ENCODE measurements at regions not wholly inside any gene's neighbourhood (a gene's known extent, or its start where the extent isn't known, plus 50 kb on each side); places are given as distances from the start of the nearest gene placed in this dataset.

GRCh38 chr1:223014142-223014873, 128.7 kb downstream of the TLR5 start:
- no peak overlapping the region for H3K27ac ChIP-seq (ENCODE audit: low read depth, low read length)
- TF ChIP-seq NANOG (IDR thresholded peaks at IDR 0.05; ENCODE audit: insufficient read depth, low read depth, low read length, poor library complexity, severe bottlenecking) = no peak
- TF ChIP-seq POLR2AphosphoS5 (IDR thresholded peaks at IDR 0.05; ENCODE audit: low read depth, low read length) = peak; percentile 56

More at GRCh38 chr1:223014142-223014873, 128.7 kb downstream of the TLR5 start:
- CTCF ChIA-PET (ENCODE audit: partially characterized antibody) = interaction anchor here (0.8 to 2.2 kb wide), 4 partner anchors 9 to 83 kb away, joined by 3 to 7 read pairs (median 4); no protein-coding TSS in a partner anchor
- Histone ChIP-seq H2AK5ac (ENCODE audit: low read depth, low read length) (no peak overlapping the region), H3K14ac (ENCODE audit: insufficient read length) (no peak overlapping the region), H3K9me3 (ENCODE audit: insufficient read depth in 2 of 2, low read depth in 1 of 2, low read length in 1 of 2) (no peaks in the 10 kb centered on the region), H4K91ac (replicated peaks; ENCODE audit: insufficient read length, low read length) (no peak overlapping the region), H3K18ac (ENCODE audit: extremely low read depth, low read length) (no peak overlapping the region), H2BK120ac (replicated peaks; ENCODE audit: low read depth, low read length) (peak overlapping the region; percentile 56), H4K5ac (ENCODE audit: insufficient read length, low read depth, low read length) (no peak overlapping the region), H3K9ac (replicated peaks in 1 of 4; ENCODE audit: extremely low read depth in 1 of 4, low read depth in 3 of 4, low read length in 3 of 4) (no peak overlapping the region), H3K36me3 (ENCODE audit: control insufficient read depth in 2 of 4, insufficient read depth in 4 of 4, low read length in 3 of 4) (peaks cover 11 to 53% (median 25%) of the 10 kb centered on the region in 4 experiments), H3K23me2 (ENCODE audit: low read depth, low read length) (no peaks in the 10 kb centered on the region), H3K4me2 (ENCODE audit: insufficient read depth in 1 of 2, low read depth in 2 of 2, low read length in 2 of 2) (no peak overlapping the region), H3K23ac (ENCODE audit: insufficient read length) (no peak overlapping the region), H3K4me1 (replicated peaks in 1 of 4; ENCODE audit: control insufficient read depth in 3 of 4, insufficient read depth in 4 of 4, low read length in 3 of 4) (peaks cover 0 to 4% (median 2%) of the 10 kb centered on the region in 4 experiments; a peak in 4 of 7 replicates), H3K56ac (replicated peaks; ENCODE audit: insufficient read length, low read depth, low read length) (no peak overlapping the region), H3K4ac (replicated peaks; ENCODE audit: insufficient read length, low read depth, low read length) (no peak overlapping the region), H4K20me1 (replicated peaks in 1 of 2; ENCODE audit: control insufficient read depth in 1 of 2, insufficient read depth in 2 of 2, low read length in 2 of 2) (peaks cover 0 to 2% of the 10 kb centered on the region in 2 experiments), H3K79me2 (ENCODE audit: control insufficient read depth in 1 of 2, insufficient read depth in 2 of 2, low read length in 2 of 2) (no peaks in the 10 kb centered on the region), H2AFZ (ENCODE audit: low read length) (no peak overlapping the region), H2BK15ac (ENCODE audit: low read length) (no peak overlapping the region), H2BK20ac (ENCODE audit: low read length) (no peak overlapping the region), H2BK12ac (ENCODE audit: low read depth, low read length) (no peak overlapping the region), H2BK5ac (ENCODE audit: low read depth, low read length) (no peak overlapping the region), H3K4me3 (ENCODE audit: extremely low read depth in 1 of 4, insufficient read depth in 2 of 4, low read depth in 3 of 4, low read length in 4 of 4) (no peak overlapping the region), H4K8ac (ENCODE audit: extremely low read depth, insufficient read depth, low read length) (no peak overlapping the region), H3K79me1 (ENCODE audit: low read depth, low read length) (peaks cover 3% of the 10 kb centered on the region; the same call in 1 of the 2 replicates), H3K27me3 (replicated peaks in 1 of 4; ENCODE audit: control insufficient read depth in 3 of 4, extremely low read depth in 1 of 4, insufficient read depth in 3 of 4, low read length in 3 of 4) (no peaks in the 10 kb centered on the region)
- 95% methylated on average over 4 of the region's 4 CpGs; no CpG with 5 or more reads in 1 of the 2 experiments for WGBS, 2 experiments (ENCODE audit: extremely low coverage in 1 of 2, insufficient coverage in 1 of 2, insufficient read length in 1 of 2, insufficient replicate concordance in 2 of 2, low coverage in 1 of 2, low lambda C conversion rate in 2 of 2, missing lambda C conversion rate in 1 of 2)
- no peak for DNase-seq (ENCODE audit: low read depth in 1 of 2, low spot score in 2 of 2)
- FAIRE-seq = no peak
- POLR2A ChIA-PET (ENCODE audit: partially characterized antibody) = interaction anchor here (0.8 to 7.8 kb wide), 23 partner anchors 9 to 605 kb away, joined by 3 to 58 read pairs (median 4); no protein-coding TSS in a partner anchor
